Prostate gland (tissue), 2 donors: ENCODE measurements at regions not wholly inside any gene's neighbourhood (a gene's known extent, or its start where the extent isn't known, plus 50 kb on each side); places are given as distances from the start of the nearest gene placed in this dataset.

ENCODE experiments used
- CTCF ChIP-seq, 4 experiments: fragments of 200-600 bp in 2 of 4; fragments of 450-650 bp in 2 of 4; sonication (generic) in 2 of 4; IDR thresholded peaks; 1 replicate in 3 of 4; 2 replicates in 1 of 4; pipeline ENCODE4 v1.5.1; 2016 to 2019; ENCODE audit warnings: antibody characterized with exemption in 4 of 4, mild to moderate bottlenecking in 2 of 4, moderate library complexity in 2 of 4
- POLR2AphosphoS5 ChIP-seq: sonication (generic); formaldehyde crosslinking; IDR thresholded peaks from one replicate; pipeline ENCODE4 v1.6.1; 2017; ENCODE audit warnings: antibody characterized with exemption

GRCh38 chr1:57572016-57572415 lies 148.2 kb upstream of the DAB1 start:
- TF ChIP-seq CTCF (IDR thresholded peaks at IDR 0.05) (no peak), POLR2AphosphoS5 (no peak)
